Fibroblast of peridontal ligament (primary cell): ENCODE measurements at regions not wholly inside any gene's neighbourhood (a gene's known extent, or its start where the extent isn't known, plus 50 kb on each side); places are given as distances from the start of the nearest gene placed in this dataset.
A peak's percentile ranks its signal among the peaks of the same experiment; 100 is the strongest.

Experiments used
- DNase-seq: peaks from one replicate; pipeline ENCODE4 v3.0.0-alpha.2; 2010; ENCODE audit errors: extremely low read depth

- DNase-seq: no peak
Measured at GRCh38 chr2:24439971-24440340, 51.1 kb upstream of the NCOA1 start.

- no peak for DNase-seq
Measured at GRCh38 chr2:24439280-24439970, 51.6 kb upstream of the NCOA1 start.

GRCh38 chr2:24438106-24438505 is 52.9 kb upstream of the NCOA1 start:
- peak; percentile 78 for DNase-seq

GRCh38 chr2:24435391-24436316 is 55.4 kb upstream of the NCOA1 start:
- peak; percentile 77 for DNase-seq

GRCh38 chr2:24434541-24434940 is 56.5 kb upstream of the NCOA1 start:
- no peak for DNase-seq

- DNase-seq: no peak
Measured at GRCh38 chr2:24432735-24433134, 58.3 kb upstream of the NCOA1 start.

GRCh38 chr2:24432121-24432520 is 58.9 kb upstream of the NCOA1 start:
- DNase-seq: no peak

- no peak for DNase-seq
Measured at GRCh38 chr2:24429197-24430074, 61.6 kb upstream of the NCOA1 start.

- DNase-seq: no peak
Measured at GRCh38 chr2:24424387-24424786, 64.1 kb upstream of the ITSN2 start.

GRCh38 chr2:24423095-24423494 is 62.8 kb upstream of the ITSN2 start:
- DNase-seq: no peak

GRCh38 chr2:24421668-24422067 is 61.3 kb upstream of the ITSN2 start:
- peak; percentile 48 for DNase-seq

GRCh38 chr2:24420373-24420772 is 60.0 kb upstream of the ITSN2 start:
- DNase-seq: no peak

- DNase-seq: no peak
Measured at GRCh38 chr2:24418166-24418841, 58.0 kb upstream of the ITSN2 start.

- DNase-seq: no peak
Measured at GRCh38 chr2:24412812-24413211, 52.5 kb upstream of the ITSN2 start.

- no peak for DNase-seq
Measured at GRCh38 chr2:24411488-24412151, 51.3 kb upstream of the ITSN2 start.

- DNase-seq: no peak
Measured at GRCh38 chr2:24410976-24411375, 50.6 kb upstream of the ITSN2 start.

GRCh38 chr2:24409700-24410556 is 49.6 kb upstream of the ITSN2 start:
- DNase-seq: peak; percentile 85
